GM19463 (cell line): ENCODE measurements at regions not wholly inside any gene's neighbourhood (a gene's known extent, or its start where the extent isn't known, plus 50 kb on each side); places are given as distances from the start of the nearest gene placed in this dataset.
A peak's percentile ranks its signal among the peaks of the same experiment; 100 is the strongest.
"Not testable (repeated sequence)": the region's sequence is repeated elsewhere in the genome, so short reads cannot be mapped to it uniquely, and the experiment has no call there.

ENCODE experiments used
- ATAC-seq: cut with Tn5 transposase; IDR thresholded peaks from one replicate; pipeline ENCODE4 v1.9.1; 2021; ENCODE audit warnings: mild to moderate bottlenecking, moderate library complexity; ENCODE audit not compliant: unreplicated experiment

DNA sequence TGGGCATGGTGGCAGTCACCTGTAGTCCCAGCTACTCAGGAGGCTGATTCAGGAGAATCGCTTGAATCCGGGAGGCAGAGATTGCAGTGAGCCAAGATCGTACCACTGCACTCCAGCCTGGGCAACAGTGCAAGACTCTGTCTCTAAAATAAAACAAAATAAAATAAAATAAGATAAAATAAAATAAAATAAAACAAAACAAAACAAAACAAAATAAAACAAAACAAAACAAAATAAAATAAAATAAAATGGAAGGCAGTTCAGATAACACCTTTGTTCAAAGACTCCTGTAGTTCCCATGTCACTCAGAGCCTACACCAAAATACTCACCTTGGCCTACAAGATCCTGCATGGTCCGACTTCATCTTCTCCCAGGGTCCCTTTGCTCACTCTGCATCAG lies 61.3 kb downstream of the SYF2 start:
- not testable (repeated sequence) for ATAC-seq

DNA sequence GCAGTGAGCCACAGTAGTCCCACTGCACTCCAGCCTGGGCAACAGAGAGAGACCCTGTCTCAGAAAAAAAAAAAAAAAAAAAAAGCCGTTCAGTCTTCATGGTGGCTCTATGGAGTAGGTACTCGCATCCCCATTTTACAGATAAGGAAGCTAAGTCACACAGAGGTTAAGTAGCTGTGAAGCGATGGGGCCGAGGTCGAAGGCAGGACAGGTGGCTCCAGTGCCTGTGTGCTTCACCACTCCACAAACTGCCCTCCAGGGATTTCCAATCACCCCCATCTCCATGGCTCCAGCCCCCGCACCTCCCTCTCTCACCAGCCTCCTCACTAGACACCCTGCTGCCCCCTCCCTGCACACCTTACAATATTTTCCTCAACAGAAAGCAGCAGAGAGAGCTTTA lies 61.9 kb downstream of the SYF2 start:
- no peak for ATAC-seq

GRCh38 chr1:25169610-25170009 lies 62.7 kb downstream of the SYF2 start:
- ATAC-seq: no peak

DNA sequence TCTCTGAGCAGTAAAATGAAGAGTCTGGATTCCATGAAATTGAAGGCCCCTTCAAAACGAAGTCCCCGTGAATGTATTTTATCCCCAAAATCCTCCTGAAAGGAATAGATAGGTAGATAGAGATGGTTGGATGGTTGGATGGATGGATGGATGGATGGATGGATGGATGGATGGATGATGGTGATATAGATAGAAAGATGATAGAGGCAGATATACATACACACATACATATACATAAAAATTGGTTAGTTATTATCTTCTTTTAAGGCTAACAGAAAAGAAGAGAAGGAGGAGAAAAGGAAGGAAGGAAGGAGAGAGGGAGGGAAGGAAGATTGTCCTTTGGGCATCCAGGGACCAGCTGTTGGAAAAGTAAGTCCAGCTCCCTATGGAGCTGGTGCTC lies 63.1 kb downstream of the SYF2 start:
- no peak for ATAC-seq

- ATAC-seq: no peak
Measured at GRCh38 chr1:25168193-25169071, 63.9 kb downstream of the SYF2 start.

GRCh38 chr1:25167269-25168192 lies 64.8 kb downstream of the SYF2 start:
- ATAC-seq: no peak

GRCh38 chr1:25166847-25167246 lies 65.5 kb downstream of the SYF2 start:
- no peak for ATAC-seq

- ATAC-seq: no peak
Measured at GRCh38 chr1:25163986-25164385, 68.3 kb downstream of the SYF2 start.

GRCh38 chr1:25161981-25162380 lies 70.3 kb downstream of the SYF2 start:
- no peak for ATAC-seq

GRCh38 chr1:25157846-25158245 lies 74.5 kb downstream of the SYF2 start:
- no peak for ATAC-seq

GRCh38 chr1:25150985-25151495 lies 81.3 kb downstream of the SYF2 start:
- no peak for ATAC-seq

DNA sequence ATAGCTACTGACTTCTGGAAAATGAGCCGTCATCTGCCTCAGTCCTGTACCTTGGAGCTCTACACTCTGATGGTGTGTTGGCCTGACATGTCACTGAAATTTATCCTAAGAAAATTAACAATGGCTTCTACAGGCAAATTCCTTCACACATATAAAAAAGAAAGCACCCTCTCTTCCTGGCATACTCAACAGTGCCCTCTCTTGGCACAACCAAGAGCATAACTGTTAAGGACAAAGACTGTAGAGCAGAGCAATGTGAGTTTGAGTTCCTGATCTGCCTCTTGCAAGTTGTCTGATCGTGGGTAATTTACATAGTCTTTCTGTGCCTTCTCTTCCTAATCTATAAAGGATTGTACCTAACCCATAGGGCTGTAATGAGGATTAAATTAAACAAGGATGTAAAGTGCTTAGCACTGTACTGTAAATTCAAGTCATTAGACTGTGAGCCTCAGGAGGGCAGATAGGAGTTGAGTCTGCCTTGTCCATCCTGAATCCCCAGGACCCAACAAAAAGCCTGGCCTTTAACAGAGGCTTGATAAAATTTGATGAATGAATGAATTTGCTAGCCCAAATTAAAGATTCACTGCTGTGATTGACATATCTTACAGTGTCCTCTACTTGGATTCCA lies 83.5 kb downstream of the SYF2 start:
- ATAC-seq: no peak

DNA sequence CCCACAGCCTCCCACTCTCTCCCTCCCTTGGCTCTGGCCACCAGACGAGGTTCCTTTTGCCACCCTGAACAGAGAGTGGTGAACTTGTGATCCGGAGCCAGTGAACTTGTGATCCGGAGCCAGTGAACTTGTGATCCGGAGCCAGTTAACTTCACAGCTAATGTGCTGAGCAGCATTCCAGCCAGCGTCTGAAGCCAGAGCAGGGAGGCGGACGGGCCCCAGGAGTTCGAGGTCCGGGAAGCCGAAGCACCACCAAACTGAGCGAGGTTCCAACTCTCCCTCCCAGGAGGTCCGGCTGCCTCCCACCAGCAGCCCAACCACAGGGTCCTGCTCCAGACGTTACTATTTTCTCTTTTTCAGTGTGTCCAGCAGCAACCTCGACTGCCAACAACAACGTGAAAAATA lies 85.8 kb downstream of the SYF2 start:
- no peak for ATAC-seq

GRCh38 chr1:25145775-25146393 lies 86.4 kb downstream of the SYF2 start:
- no peak for ATAC-seq

GRCh38 chr1:25140073-25140797 lies 92.1 kb downstream of the SYF2 start:
- ATAC-seq: peak; percentile 89

DNA sequence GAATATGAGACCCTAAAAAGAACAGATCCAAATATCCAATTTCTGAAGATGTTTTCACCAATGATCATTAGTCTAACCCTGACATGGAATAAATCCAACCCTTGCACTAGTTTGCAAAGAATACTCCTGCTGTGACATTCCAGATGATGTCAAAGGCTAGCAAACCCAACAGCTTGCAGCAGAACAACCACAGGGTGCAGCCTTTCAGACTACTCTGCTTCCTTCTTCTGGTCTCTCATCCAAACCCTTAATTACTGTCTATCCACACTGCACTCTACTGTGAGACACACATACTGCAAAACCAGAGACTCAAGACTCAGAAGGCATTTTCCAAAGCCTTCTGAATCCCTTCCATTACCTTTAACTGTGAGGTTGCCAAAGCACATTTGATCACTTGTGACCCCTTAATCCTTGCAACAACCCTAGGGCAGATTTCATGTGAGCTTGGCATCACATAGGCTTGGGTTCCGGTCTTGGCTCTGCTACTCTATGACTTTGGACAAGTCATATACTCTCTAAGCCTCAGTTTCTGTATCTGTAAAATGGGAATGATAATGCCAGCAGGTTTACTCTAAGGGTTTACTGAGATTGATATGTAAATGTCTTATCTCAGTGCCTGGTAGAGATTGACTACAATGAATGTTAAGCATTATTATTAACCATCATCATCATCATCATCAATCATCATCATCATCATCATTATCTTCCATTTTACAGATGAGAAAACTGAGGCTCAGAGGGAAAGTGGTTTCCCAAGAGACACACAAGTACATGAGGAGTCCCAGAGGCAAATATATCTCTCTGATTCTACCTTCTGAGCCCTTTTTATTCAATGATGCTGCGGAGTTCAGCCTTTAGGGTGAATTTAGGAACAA lies 94.5 kb downstream of the SYF2 start:
- ATAC-seq: no peak

GRCh38 chr1:25137106-25137505 lies 95.2 kb downstream of the SYF2 start:
- no peak for ATAC-seq

DNA sequence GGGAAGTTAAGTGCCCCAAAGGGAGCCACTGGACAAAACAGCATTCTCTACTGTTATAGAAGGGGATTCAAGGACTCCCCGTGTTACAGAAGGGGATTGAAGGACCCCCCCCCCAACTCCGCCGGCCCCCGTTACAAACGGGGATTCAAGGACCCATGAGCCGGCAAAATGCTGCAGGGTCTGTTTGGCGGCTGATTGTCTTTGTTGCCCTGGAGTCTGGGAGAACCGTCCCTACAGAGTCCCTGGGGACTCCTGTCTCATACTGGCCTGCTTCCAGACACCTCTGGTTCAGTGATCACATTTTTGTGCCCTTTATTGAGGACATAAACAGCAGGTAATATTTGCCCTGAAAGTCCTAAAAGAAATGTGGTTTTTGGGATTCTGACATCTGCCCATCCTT lies 96.4 kb downstream of the SYF2 start:
- ATAC-seq: no peak

DNA sequence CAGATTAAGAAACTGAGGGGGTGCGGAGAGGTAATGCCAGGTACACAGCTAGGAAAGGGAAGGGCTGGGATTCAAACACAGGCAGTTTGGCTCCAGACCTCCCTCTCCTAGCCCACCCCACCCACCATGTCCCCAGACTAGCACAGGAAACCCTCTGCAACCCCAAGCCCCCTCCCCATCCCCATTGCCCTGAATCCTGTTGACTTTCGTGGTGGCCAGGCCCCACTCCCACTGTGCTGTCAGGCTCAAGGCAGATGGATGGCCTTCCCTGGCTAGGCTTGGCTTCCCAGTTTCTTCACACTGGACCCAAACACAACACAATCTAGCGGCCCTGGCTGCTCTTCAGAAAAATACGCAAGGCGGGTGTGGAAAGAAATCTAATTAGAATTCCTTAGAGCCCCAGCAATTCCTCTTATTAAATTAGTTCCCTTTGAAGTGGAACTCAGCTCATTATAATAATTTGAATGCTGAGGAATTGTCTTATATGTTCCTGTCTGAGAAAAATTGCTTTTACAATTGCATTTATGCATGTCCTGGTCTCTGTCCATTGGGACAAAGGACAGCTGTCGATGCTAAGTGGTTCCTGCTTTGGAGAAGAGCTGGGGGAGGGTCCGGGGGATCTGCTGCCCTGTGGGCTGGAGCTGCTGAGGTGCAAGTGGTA lies 97.4 kb downstream of the SYF2 start:
- no peak for ATAC-seq
